PC-9 (cell line): ENCODE measurements at regions not wholly inside any gene's neighbourhood (a gene's known extent, or its start where the extent isn't known, plus 50 kb on each side); places are given as distances from the start of the nearest gene placed in this dataset.
A peak's percentile ranks its signal among the peaks of the same experiment; 100 is the strongest.

ENCODE experiments used
- BruUV-seq: library from RNA; stranded (reverse); fragments of 400-500 nt; replicated peaks from 2 replicates; lab custom pipeline; 2021; lab: Mats Ljungman, UMichigan
- CTCF ChIA-PET: fragments of 300-600 bp; sonication (Branson Sonifier 250); formaldehyde crosslinking; loops from one replicate; lab custom pipeline; 2022; ENCODE audit warnings: antibody characterized with exemption; lab: Charles Lee
- POLR2A ChIA-PET: fragments of 300-600 bp; sonication (Branson Sonifier 250); formaldehyde crosslinking; loops from one replicate; lab custom pipeline; 2022; ENCODE audit warnings: antibody characterized with exemption; ENCODE audit not compliant: unreplicated experiment; lab: Charles Lee
- DNase-seq, 2 experiments: peaks; one replicate each; pipeline versions ENCODE4 v3.0.0 to v3.0.0-alpha.2; 2015 to 2022; ENCODE audit warnings: mixed read lengths in 1 of 2
- H2AFZ ChIP-seq: fragments of 200-600 bp; sonication (generic); 2 replicates; pipeline ENCODE4 v1.8.1; 2017; ENCODE audit warnings: antibody characterized with exemption
- H3F3A ChIP-seq: fragments of 200-600 bp; sonication (generic); 2 replicates; pipeline ENCODE4 v1.8.1; 2017; ENCODE audit warnings: antibody characterized with exemption, mild to moderate bottlenecking, low read depth; ENCODE audit not compliant: insufficient read depth
- H3K27ac ChIP-seq: fragments of 200-600 bp; sonication (generic); 2 replicates; pipeline ENCODE4 v1.6.1; 2016; ENCODE audit warnings: mixed run types
- H3K27me3 ChIP-seq: fragments of 200-600 bp; sonication (generic); 2 replicates; pipeline ENCODE4 v1.6.1; 2016; ENCODE audit warnings: low read depth, mixed run types; ENCODE audit not compliant: insufficient read depth
- H3K36me3 ChIP-seq: fragments of 200-600 bp; sonication (generic); 2 replicates; pipeline ENCODE4 v1.6.1; 2016; ENCODE audit warnings: low read depth, mixed run types
- H3K4me1 ChIP-seq: fragments of 200-600 bp; sonication (generic); replicated peaks from 2 replicates; pipeline ENCODE4 v1.6.1; 2016; ENCODE audit warnings: mixed run types; ENCODE audit not compliant: insufficient read depth
- H3K4me2 ChIP-seq: fragments of 200-600 bp; sonication (generic); 2 replicates; pipeline ENCODE4 v1.6.1; 2017; ENCODE audit warnings: mixed run types
- H3K4me3 ChIP-seq: fragments of 200-600 bp; sonication (generic); 2 replicates; pipeline ENCODE4 v1.6.1; 2016; ENCODE audit warnings: mixed run types
- H3K79me2 ChIP-seq: fragments of 200-600 bp; sonication (generic); 2 replicates; pipeline ENCODE4 v1.6.1; 2017; ENCODE audit warnings: low read depth, mixed run types
- H3K9me2 ChIP-seq: fragments of 200-600 bp; sonication (generic); 2 replicates; pipeline ENCODE4 v1.8.1; 2017; ENCODE audit warnings: mild to moderate bottlenecking; ENCODE audit not compliant: insufficient read depth
- H3K9me3 ChIP-seq: fragments of 200-600 bp; sonication (generic); 2 replicates; pipeline ENCODE4 v1.8.1; 2016; ENCODE audit warnings: low read depth; ENCODE audit not compliant: insufficient read depth
- H4K20me1 ChIP-seq: fragments of 200-600 bp; sonication (generic); 2 replicates; pipeline ENCODE4 v1.8.1; 2017; ENCODE audit not compliant: insufficient read depth
- CTCF ChIP-seq: fragments of 200-600 bp; sonication (generic); conservative IDR thresholded peaks from 2 replicates; pipeline ENCODE4 v1.6.1; 2017; ENCODE audit warnings: mixed run types, antibody characterized with exemption, mild to moderate bottlenecking, moderate library complexity
- EZH2 ChIP-seq: fragments of 200-600 bp; sonication (generic); IDR thresholded peaks from 2 replicates; pipeline ENCODE4 v1.8.0; 2017; ENCODE audit warnings: antibody characterized with exemption, low read depth
- intact Hi-C: fragments of 100-400 bp; cut with micrococcal nuclease; formaldehyde crosslinking; loops from one replicate; pipeline ENCODE4 v1.10.0; 2022; ENCODE audit not compliant: unreplicated experiment

- ChIA-PET CTCF (no interaction called here), POLR2A (no interaction called here)
- TF ChIP-seq EZH2: no peak
- no peaks in the 10 kb centered on the region for H4K20me1 ChIP-seq
- no peaks in the 10 kb centered on the region for H3F3A ChIP-seq
- H3K4me3 ChIP-seq: no peak overlapping the region
- no peak overlapping the region for H2AFZ ChIP-seq
- H3K4me2 ChIP-seq: no peak overlapping the region
- H3K27ac ChIP-seq: no peak overlapping the region
- DNase-seq: no peak
- no peaks in the 10 kb centered on the region for H3K4me1 ChIP-seq
- H3K79me2 ChIP-seq: no peaks in the 10 kb centered on the region
- intact Hi-C loops: no loop called here
- no peaks in the 10 kb centered on the region for H3K9me2 ChIP-seq
- H3K36me3 ChIP-seq: no peaks in the 10 kb centered on the region
- BruUV-seq: no TSS peak
- H3K27me3 ChIP-seq: no peaks in the 10 kb centered on the region
- H3K9me3 ChIP-seq: no peaks in the 10 kb centered on the region
These were observed 657.7 kb downstream of the TRAM1L1 start for GRCh38 chr4:116427666-116428065.

- H3K4me1 ChIP-seq: no peaks in the 10 kb centered on the region
- POLR2A ChIA-PET: no interaction called here
- no peaks in the 10 kb centered on the region for H3F3A ChIP-seq
- H4K20me1 ChIP-seq: no peaks in the 10 kb centered on the region
- no peak for DNase-seq
- H3K27me3 ChIP-seq: no peaks in the 10 kb centered on the region
- no peaks in the 10 kb centered on the region for H3K36me3 ChIP-seq
- no peak overlapping the region for H3K4me3 ChIP-seq
- no peak overlapping the region for H2AFZ ChIP-seq
- no peak for TF ChIP-seq CTCF
- no TSS peak for BruUV-seq
- CTCF ChIA-PET: no interaction called here
- H3K9me3 ChIP-seq: no peaks in the 10 kb centered on the region
- no peaks in the 10 kb centered on the region for H3K79me2 ChIP-seq
- no peak overlapping the region for H3K4me2 ChIP-seq
- no peak overlapping the region for H3K27ac ChIP-seq
- intact Hi-C loops: no loop called here
- H3K9me2 ChIP-seq: no peaks in the 10 kb centered on the region
These were observed 672.2 kb downstream of the TRAM1L1 start for GRCh38 chr4:116413222-116413621.

- H3K36me3 ChIP-seq: no peaks in the 10 kb centered on the region
- TF ChIP-seq CTCF: no peak
- no peak for TF ChIP-seq EZH2
- H3K4me3 ChIP-seq: no peak overlapping the region
- H3K9me3 ChIP-seq: no peaks in the 10 kb centered on the region
- no TSS peak for BruUV-seq
- no peak for DNase-seq
- H3K27ac ChIP-seq: no peak overlapping the region
- no peaks in the 10 kb centered on the region for H3K27me3 ChIP-seq
- no peaks in the 10 kb centered on the region for H3F3A ChIP-seq
- no peaks in the 10 kb centered on the region for H4K20me1 ChIP-seq
- H2AFZ ChIP-seq: peak overlapping the region; percentile 33; the same call in 1 of the 2 replicates
- H3K9me2 ChIP-seq: no peaks in the 10 kb centered on the region
- no peak overlapping the region for H3K4me2 ChIP-seq
- H3K4me1 ChIP-seq: no peaks in the 10 kb centered on the region
- H3K79me2 ChIP-seq: no peaks in the 10 kb centered on the region
- intact Hi-C loops: no loop called here
- ChIA-PET CTCF (no interaction called here), POLR2A (no interaction called here)
These were observed 684.1 kb downstream of the TRAM1L1 start for GRCh38 chr4:116401293-116401692.

- no peaks in the 10 kb centered on the region for H4K20me1 ChIP-seq
- ChIA-PET POLR2A (no interaction called here), CTCF (no interaction called here)
- H3F3A ChIP-seq: no peaks in the 10 kb centered on the region
- TF ChIP-seq CTCF (no peak), EZH2 (no peak)
- H3K9me3 ChIP-seq: no peaks in the 10 kb centered on the region
- intact Hi-C loops: no loop called here
- DNase-seq: no peak
- no peaks in the 10 kb centered on the region for H3K36me3 ChIP-seq
- H3K4me2 ChIP-seq: no peak overlapping the region
- no TSS peak for BruUV-seq
- no peaks in the 10 kb centered on the region for H3K4me1 ChIP-seq
- H3K9me2 ChIP-seq: no peaks in the 10 kb centered on the region
- no peak overlapping the region for H3K27ac ChIP-seq
- no peak overlapping the region for H2AFZ ChIP-seq
- H3K4me3 ChIP-seq: no peak overlapping the region
- H3K79me2 ChIP-seq: no peaks in the 10 kb centered on the region
- no peaks in the 10 kb centered on the region for H3K27me3 ChIP-seq
These were observed 684.9 kb downstream of the TRAM1L1 start for GRCh38 chr4:116400480-116400879.
